GM18951 (cell line): ENCODE measurements at regions not wholly inside any gene's neighbourhood (a gene's known extent, or its start where the extent isn't known, plus 50 kb on each side); places are given as distances from the start of the nearest gene placed in this dataset.
"Not testable (repeated sequence)": the region's sequence is repeated elsewhere in the genome, so short reads cannot be mapped to it uniquely, and the experiment has no call there.

ENCODE experiments used
- POLR2A ChIP-seq: IDR thresholded peaks from 4 replicates; pipeline ENCODE4 v1.6.1; 2011; ENCODE audit warnings: mild to moderate bottlenecking; ENCODE audit not compliant: insufficient read length, insufficient read depth; ENCODE audit errors: extremely low read depth
- in situ Hi-C: fragments of 300-500 bp; cut with MboI; formaldehyde crosslinking; loops from one replicate; pipeline ENCODE4 v1.12.0; 2022; ENCODE audit warnings: low sequenced_read_pairs, mixed read lengths, inconsistent platforms; ENCODE audit not compliant: unreplicated experiment

DNA sequence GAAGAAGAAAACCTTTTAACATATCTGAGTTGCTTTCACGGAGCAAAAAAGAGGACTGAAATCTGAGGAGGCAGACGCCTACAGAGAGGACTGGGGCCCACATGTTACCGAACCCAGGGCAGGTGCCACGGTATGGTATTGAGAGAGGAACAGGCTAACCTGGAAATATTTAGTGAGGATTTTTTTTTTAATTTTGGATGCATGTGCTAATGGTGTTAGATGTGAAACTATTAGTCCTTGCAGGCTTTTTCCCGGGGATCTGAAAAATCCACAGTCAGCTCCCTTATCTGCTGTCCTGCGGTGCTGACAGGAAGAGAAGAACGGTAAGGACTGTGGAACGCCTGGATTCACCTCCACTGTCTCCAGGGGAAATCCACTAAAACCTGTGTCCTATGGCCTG lies 819.7 kb downstream of the TMEM121 start:
- no peak for TF ChIP-seq POLR2A
- in situ Hi-C loops, result no loop called here

DNA sequence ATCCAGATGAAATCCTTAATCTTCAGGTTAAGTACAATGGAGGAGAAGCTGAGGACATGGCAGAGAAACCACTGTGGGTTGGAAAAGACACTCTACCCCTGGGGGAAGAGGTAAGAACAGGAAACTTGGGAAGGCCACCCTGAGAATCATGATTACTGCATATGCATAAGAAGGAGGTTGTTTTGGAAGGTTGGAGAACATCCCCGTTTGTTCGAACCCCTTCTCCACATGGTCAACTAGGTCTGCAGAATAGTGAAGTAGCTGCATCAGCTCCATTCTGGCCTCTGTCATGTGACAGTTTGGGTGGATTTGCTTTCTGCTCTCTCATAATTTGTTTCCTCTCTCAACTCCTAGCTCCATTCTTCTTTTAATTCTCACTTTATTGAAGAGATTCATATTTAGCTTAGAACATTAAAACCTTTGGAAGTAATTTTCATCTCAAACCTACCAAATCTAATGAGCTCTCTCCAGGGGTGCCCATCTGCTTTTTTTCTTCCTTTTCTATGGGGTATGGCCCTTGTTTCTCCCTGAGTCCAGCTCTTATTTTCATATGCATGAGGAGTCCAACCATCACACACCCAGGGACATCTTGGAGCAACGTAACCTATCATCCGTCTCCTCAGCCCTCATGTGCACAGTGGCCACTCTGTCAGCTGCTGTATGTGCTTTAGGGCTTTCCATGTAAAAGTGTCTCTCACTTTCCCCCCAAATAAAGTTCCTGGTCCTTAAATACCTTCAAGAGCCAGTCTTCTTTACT lies 820.3 kb downstream of the TMEM121 start:
- TF ChIP-seq POLR2A, result no peak
- in situ Hi-C loops, result no loop called here

DNA sequence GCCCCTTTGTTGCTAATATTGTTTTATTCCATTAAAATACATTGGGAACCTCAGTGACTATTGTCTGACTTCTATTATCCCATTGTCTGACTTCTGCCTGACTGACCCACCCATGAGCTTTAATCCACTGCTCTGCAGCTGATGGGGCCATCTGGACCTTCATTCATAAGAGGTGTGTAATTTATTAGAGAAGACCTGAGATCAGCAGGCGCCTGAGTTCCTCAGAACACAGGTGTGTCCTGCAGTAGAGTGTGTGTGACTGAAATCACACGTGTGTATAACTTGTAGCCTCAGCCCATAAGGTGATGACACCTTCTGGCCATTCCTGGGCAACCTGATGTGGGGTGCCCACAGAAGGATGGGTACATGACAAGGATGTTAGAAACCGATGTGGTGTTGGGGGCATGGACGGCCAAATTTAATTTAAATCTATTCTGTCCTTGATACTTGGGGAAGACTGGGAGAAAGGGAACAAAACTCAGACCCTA lies 821.0 kb downstream of the TMEM121 start:
- no peak for TF ChIP-seq POLR2A
- in situ Hi-C loops, result no loop called here

DNA sequence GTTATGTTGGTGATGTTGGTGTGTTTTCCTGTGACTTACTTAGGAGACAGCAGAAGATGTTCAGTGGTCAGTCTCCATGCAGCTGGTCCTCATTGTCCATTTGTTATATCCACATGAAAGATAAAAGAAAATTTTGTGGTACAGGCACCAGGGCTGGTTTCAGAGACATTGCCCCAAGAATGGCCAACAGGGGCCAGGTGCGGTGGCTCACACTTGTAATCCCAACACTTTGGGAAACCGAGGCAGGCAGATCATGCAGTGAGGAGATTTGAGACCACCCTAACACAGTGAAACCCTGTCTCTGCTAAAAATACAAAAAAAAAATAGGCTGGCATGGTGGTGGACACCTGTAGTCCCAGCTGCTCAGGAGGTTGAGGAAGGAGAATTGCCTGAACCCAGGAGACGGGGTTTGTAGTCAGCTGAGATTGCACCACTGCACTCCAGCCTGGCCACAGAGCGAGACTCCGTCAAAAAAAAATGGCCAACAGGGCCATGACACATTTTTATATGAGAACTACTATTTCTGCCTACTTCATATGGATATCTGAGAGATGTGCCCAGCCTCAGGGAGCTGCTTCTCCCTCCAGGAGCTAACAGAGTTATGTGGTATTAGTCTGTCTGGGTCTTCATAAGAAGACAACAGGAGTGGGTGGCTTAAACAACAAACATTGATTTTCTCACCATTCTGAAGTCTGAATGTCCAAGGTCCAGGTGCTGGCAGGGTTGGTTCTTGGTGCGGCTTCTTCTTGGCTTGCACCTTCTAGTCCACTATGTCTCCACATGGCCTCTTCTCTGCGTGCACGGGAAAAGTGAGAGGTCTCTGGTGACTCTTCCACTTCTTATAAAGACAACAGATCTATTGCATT lies 821.7 kb downstream of the TMEM121 start:
- no peak for TF ChIP-seq POLR2A
- in situ Hi-C loops, result no loop called here

DNA sequence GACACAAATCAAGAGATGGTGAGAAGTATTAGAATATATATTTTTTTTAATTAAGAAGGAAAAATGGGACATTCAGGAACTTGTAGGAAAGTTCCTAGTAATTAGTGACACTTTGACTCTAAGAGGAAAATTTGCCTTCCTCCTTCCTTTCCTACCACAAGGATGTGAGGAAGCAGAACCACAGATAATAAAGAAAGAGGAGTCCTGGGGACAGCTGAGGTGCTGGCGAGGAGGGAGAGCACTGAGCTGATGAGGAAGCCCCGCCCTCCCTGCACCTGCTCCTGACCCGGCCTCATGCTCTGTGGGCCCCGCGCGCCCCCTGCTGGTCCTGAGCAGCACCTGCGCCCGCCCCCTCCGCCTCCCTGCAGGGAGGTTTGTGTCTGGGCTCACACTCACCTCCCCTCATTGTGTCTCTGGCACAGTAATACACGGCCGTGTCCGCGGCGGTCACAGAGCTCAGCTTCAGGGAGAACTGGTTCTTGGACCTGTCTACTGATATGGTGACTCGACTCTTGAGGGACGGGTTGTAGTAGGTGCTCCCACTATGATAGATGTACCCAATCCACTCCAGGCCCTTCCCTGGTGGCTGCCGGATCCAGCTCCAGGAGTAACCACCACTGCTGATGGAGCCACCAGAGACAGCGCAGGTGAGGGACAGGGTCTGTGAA lies 822.6 kb downstream of the TMEM121 start:
- in situ Hi-C loops, result not testable (repeated sequence)

DNA sequence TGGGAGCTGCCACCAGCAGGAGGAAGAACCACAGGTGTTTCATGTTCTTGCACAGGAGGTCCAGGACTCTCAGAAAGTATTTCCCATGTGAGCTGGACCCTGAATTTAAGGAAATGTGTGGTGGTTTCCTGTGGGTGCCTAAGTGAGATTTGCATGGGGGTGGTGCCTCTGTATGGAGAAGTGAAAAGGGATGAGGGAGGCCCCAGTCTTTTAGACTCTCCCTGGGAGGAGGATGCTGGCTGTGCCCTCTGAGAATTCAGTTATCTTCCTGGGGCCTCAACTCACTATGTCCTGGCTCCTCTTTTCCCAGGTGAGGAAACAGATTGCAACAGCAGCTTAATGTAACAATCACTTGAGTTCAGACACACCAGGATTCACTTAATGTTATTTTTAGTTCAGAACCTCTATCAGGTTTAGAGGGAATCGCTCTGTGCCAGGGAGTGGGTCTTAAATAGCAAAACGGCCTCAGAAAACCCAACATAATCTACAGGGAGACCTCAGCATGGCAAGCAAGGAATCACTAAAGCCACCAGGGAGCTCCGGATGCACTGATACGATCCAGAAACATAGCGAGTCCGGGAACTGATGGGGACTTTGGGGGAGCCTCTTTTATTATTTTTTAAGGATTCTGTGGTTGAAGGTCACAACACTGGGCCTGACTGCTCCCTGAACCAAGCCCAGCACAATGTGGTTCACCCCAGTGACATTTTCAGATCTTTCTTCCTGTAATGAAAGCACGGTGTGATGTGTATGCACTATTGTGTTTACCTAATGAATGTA lies 823.5 kb downstream of the TMEM121 start:
- in situ Hi-C loops, result not testable (repeated sequence)

DNA sequence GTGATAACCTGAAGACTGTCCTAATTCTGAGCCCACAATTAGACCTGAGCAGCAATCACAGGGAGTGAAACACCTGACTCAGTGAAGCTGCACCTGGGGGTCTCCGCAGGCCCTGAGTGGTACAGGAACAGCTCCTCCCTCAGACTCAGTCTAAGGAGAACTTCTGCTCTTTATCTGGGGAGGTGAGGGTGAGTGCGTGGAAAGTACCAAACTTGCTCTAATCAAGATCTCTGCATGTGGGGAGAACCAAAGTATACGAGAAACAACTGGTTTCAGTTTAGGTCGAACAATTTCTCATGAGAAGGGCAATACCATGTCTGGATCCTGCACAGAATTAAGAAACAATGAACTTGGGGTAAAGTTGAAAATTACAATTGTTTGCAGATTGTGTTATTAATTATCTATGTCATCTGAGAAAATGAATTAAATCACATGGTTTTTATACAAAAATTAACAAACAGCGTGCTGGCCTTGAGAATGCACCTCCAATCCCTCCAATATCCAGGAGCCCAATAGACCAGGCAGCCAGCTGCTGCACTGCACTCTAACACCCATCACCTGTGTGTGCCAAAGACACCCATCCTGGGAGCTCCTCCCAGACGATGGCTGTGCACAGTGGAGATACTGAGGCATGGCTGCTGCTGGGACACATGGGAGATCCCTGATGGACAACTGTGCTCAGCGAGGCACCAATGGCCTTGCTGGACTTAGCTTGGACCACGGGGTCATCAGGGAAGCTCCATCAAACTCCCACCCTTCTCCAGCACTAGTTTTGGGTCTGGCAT lies 828.8 kb downstream of the TMEM121 start:
- in situ Hi-C loops, result not testable (repeated sequence)

DNA sequence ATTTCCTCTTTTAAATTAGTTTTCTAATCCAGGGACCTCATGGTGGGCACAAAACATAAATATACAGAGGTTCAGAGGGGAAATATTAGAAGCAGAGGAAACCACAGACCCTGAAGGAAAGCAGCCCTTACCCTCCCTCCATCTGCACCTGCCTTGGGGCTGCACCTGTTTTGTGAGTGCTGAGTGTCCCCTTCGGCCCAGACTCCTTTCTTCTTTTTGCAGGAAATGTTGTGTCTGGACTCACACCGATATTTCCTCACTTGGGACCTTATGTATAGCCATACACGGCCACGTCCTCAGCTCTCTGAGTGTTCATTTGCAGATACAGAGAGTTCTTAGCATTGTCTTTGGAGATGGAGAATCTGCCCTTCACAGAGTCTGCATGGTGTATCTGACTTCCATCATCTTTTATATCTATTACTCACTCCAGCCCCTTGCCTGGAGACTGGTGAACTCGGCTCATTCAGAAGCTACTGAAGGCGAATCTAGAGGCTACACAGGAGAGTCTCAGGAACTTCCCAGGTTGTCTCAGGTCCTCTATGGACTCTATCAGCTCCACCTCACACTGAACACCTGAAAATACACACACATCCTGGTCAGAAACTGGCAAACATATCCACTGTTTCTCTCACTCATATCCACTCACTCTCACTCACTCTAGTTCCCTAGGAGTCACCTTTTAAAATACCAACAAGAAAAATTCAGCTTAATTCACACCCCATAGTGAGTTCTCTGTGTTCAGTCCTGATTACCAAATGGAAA lies 829.7 kb downstream of the TMEM121 start:
- in situ Hi-C loops, result not testable (repeated sequence)

DNA sequence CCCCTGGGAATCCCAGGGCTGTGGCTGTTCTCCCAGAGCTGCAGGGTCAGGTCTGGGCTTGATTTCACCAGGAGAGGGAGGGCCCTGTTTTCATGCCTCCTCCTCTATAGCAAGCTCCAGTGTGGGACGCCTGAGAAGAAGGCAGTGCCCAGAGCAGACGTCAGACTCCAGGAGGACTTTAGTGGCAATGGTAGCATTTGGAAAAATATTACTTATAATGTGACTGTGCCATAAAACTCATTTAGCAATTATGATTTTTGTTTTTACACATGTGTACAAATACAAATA lies 830.2 kb downstream of the TMEM121 start:
- in situ Hi-C loops, result not testable (repeated sequence)

DNA sequence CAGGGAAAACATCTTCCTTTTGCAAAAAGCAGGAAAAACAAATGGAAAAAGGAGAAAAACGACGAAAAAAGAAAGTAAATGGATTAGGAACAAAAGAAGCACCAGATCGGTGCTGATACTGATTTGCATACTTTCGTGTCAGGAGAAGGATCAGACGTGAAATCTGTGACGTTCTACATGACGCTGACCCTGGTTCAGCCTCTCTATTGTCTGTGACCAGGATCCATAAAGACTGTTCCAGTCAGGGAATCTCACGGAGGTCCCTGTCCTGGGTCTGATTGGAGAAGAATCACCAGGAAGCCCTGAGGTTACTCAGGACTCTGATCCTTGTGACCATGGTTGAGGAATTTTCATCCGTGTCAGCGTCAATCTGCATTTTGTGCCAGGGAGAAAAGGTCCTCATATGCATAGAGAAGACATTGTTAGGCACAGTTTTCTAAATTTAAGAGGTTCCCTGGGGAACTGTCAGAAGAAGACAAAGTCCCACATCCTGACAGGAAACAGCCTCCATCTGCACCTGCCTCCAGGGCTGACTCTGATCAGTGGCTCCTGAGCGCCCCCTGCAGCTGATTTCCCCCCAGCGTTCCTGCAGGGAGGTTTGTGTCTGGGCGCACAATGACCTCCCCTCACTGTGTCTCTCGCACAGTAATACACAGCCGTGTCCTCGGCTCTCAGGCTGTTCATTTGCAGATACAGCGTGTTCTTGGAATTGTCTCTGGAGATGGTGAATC lies 832.9 kb downstream of the TMEM121 start:
- in situ Hi-C loops, result not testable (repeated sequence)

DNA sequence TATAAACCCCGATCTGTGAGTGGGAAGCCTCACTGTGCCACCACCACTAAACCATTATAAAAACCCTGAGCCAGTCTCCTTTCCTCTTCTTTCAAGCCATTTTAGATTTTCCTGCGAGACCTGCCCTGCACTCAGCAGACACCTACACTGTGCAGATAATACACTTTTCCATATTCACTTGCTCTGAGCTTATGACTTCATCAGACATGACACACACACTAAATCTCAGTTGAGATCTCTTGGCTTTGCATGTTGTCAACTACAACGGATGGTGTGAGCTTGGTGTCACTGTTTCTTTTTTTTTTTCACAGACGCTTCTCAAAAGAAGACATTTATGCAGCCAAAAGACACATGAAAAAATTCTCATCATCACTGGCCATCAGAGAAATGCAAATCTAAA lies 839.0 kb downstream of the TMEM121 start:
- in situ Hi-C loops, result not testable (repeated sequence)

DNA sequence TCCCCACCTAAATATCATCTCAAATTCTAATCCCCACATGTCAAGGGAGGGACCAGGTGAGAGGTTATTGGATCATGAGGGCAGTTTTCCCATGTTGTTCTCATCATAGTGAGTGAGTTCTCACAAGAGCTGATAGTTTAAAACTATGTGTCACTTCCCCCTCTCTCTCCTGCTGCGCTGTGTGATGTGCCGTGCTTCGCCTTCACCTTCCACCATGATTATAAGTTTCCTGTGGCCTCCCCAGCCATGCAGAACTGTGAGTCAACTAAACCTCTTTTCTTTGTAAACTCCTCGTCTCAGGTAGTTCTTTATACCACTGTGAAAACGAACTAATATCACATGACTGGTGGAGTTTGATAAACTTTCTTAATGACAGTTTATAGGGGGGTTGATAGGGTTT lies 839.5 kb downstream of the TMEM121 start:
- in situ Hi-C loops, result not testable (repeated sequence)

DNA sequence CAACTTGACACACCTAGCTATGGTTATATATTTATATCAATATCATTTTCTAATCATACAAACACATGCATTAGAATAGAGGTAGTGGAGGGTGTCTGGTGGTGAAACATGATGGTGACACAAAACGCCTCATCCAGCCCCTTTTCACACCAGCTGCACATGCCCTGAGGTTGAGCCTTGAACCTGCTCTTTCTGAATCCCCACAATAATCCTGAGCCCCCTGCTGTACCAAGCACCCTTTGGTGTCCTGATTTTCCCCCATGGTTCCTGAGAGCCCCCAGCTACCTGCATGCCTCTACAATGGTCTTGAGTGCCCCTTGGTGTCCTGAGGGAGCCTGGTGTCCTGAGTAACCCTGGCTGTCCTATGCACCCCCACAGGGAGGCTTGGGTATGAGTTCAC lies 840.6 kb downstream of the TMEM121 start:
- in situ Hi-C loops, result not testable (repeated sequence)

DNA sequence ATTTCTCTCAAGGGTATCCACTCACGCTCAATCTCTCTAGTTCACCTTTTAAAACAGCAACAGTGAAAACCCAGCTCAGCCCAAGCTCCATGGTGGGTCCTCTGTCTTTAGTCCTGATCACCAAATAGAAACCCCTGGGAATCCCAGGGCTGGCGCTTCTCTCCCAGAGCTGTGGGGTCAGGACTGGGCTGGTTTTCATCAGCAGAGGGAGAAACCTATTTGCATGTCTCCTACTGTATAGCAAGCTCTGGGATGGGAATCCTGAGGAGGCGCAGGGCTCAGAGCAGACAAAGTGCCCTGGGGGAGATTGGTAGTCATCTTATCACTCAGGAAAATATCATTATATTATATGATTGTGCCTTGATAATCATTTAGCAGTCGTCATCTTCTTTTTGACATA lies 843.1 kb downstream of the TMEM121 start:
- in situ Hi-C loops, result not testable (repeated sequence)
